K562 (cell line): ENCODE measurements at regions not wholly inside any gene's neighbourhood (a gene's known extent, or its start where the extent isn't known, plus 50 kb on each side); places are given as distances from the start of the nearest gene placed in this dataset.

ENCODE experiments used
- ATF1 ChIP-seq, 2 experiments: fragments of 450-650 bp in 1 of 2; IDR thresholded peaks; 2 replicates each; pipeline ENCODE4 v1.6.1; 2016; ENCODE audit warnings: missing compliant biosample characterization in 1 of 2, missing genetic modification characterization in 1 of 2
- HDGF ChIP-seq: fragments of 450-650 bp; IDR thresholded peaks from 2 replicates; pipeline ENCODE4 v1.6.1; 2016
- NFIC ChIP-seq: fragments of 450-650 bp; IDR thresholded peaks from 2 replicates; pipeline ENCODE4 v1.6.1; 2017; ENCODE audit warnings: mild to moderate bottlenecking, inconsistent platforms
- POLR2A ChIP-seq: fragments of 450-650 bp; conservative IDR thresholded peaks from 2 replicates; pipeline ENCODE4 v1.6.1; 2016
- ZBTB12 ChIP-seq: fragments of 250-450 bp; sonication (Bioruptor Pico); IDR thresholded peaks from 2 replicates; pipeline ENCODE4 v1.4.0; 2020
- ZNF561 ChIP-seq: fragments of 450-650 bp; formaldehyde crosslinking; conservative IDR thresholded peaks from 2 replicates; pipeline ENCODE4 v1.4.0; 2020; ENCODE audit warnings: mild to moderate bottlenecking, moderate library complexity
- ZNF592 ChIP-seq: fragments of 450-650 bp; IDR thresholded peaks from 2 replicates; pipeline ENCODE4 v1.6.1; 2017; ENCODE audit warnings: antibody characterized with exemption, mild to moderate bottlenecking
- TF ChIP-seq, protein P1 (sequence below), 3 experiments: IDR thresholded peaks in 2 of 3; conservative IDR thresholded peaks in 1 of 3; 2 replicates each; pipeline ENCODE4 v1.5.1; 2011 to 2012; ENCODE audit warnings: low read length in 3 of 3, mild to moderate bottlenecking in 3 of 3, control low read depth in 2 of 3, improper control_type of control experiment in 1 of 3, inconsistent platforms in 1 of 3, low read depth in 1 of 3, mixed read lengths in 1 of 3, moderate library complexity in 1 of 3; ENCODE audit not compliant: insufficient read depth in 2 of 3
- TF ChIP-seq, protein P2 (sequence below): fragments of 250-450 bp; sonication (Bioruptor Pico); IDR thresholded peaks from 2 replicates; pipeline ENCODE4 v1.8.0; 2022; ENCODE audit warnings: moderate library complexity, mild to moderate bottlenecking, inconsistent platforms
- TF ChIP-seq, protein P3 (sequence below), 2 experiments: fragments of 450-650 bp in 1 of 2; sonication (generic) in 1 of 2; formaldehyde crosslinking in 1 of 2; IDR thresholded peaks; 2 replicates each; pipeline versions ENCODE4 v1.7.1 to v1.9.0; 2016 to 2022; ENCODE audit warnings: inconsistent platforms in 1 of 2, mild to moderate bottlenecking in 1 of 2, missing genetic modification reagents in 1 of 2

DNA sequence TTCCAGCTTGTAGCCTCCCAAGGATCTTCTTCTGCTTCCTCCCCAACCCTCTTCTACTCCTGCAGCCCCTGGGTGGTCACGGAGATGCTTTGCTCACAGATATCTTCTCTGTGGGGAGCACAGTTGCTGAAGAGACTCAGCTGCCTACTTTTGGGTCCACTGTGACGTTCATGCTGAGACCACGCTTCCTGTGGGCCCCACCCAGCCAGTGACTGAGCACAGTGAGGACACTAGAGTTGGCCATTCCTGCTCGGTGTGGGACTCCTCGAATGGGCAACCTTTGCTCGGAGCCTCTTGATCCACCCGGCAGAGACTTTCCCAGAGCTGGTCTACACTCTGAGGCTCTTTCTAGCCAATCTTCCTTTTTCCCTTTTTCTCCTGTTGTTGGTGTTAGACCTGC lies 73.9 kb downstream of the ADRA2A start:
- TF ChIP-seq, protein P1, sequence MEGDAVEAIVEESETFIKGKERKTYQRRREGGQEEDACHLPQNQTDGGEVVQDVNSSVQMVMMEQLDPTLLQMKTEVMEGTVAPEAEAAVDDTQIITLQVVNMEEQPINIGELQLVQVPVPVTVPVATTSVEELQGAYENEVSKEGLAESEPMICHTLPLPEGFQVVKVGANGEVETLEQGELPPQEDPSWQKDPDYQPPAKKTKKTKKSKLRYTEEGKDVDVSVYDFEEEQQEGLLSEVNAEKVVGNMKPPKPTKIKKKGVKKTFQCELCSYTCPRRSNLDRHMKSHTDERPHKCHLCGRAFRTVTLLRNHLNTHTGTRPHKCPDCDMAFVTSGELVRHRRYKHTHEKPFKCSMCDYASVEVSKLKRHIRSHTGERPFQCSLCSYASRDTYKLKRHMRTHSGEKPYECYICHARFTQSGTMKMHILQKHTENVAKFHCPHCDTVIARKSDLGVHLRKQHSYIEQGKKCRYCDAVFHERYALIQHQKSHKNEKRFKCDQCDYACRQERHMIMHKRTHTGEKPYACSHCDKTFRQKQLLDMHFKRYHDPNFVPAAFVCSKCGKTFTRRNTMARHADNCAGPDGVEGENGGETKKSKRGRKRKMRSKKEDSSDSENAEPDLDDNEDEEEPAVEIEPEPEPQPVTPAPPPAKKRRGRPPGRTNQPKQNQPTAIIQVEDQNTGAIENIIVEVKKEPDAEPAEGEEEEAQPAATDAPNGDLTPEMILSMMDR (IDR thresholded peaks at IDR 0.05 in 2 of 3, conservative IDR thresholded peaks at IDR 0.05 in 1 of 3; ENCODE audit: insufficient read depth in 2 of 3, low read depth in 1 of 3, low read length in 3 of 3) = no peak
- TF ChIP-seq, protein P2, sequence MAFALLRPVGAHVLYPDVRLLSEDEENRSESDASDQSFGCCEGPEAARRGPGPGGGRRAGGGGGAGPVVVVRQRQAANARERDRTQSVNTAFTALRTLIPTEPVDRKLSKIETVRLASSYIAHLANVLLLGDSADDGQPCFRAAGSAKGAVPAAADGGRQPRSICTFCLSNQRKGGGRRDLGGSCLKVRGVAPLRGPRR (CRISPR knock-in tag) = no peak
- TF ChIP-seq ZBTB12 (CRISPR knock-in tag) = no peak
- no peak for TF ChIP-seq ZNF561 (CRISPR knock-in tag)
- TF ChIP-seq NFIC = no peak
- TF ChIP-seq ZNF592 = no peak
- TF ChIP-seq HDGF = no peak
- no peak for TF ChIP-seq ATF1 (CRISPR knock-in tag; IDR thresholded peaks at IDR 0.05)
- TF ChIP-seq ATF1 (tag; IDR thresholded peaks at IDR 0.05) = no peak
- TF ChIP-seq, protein P3, sequence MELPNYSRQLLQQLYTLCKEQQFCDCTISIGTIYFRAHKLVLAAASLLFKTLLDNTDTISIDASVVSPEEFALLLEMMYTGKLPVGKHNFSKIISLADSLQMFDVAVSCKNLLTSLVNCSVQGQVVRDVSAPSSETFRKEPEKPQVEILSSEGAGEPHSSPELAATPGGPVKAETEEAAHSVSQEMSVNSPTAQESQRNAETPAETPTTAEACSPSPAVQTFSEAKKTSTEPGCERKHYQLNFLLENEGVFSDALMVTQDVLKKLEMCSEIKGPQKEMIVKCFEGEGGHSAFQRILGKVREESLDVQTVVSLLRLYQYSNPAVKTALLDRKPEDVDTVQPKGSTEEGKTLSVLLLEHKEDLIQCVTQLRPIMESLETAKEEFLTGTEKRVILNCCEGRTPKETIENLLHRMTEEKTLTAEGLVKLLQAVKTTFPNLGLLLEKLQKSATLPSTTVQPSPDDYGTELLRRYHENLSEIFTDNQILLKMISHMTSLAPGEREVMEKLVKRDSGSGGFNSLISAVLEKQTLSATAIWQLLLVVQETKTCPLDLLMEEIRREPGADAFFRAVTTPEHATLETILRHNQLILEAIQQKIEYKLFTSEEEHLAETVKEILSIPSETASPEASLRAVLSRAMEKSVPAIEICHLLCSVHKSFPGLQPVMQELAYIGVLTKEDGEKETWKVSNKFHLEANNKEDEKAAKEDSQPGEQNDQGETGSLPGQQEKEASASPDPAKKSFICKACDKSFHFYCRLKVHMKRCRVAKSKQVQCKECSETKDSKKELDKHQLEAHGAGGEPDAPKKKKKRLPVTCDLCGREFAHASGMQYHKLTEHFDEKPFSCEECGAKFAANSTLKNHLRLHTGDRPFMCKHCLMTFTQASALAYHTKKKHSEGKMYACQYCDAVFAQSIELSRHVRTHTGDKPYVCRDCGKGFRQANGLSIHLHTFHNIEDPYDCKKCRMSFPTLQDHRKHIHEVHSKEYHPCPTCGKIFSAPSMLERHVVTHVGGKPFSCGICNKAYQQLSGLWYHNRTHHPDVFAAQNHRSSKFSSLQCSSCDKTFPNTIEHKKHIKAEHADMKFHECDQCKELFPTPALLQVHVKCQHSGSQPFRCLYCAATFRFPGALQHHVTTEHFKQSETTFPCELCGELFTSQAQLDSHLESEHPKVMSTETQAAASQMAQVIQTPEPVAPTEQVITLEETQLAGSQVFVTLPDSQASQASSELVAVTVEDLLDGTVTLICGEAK (IDR thresholded peaks at IDR 0.05) = no peak
- TF ChIP-seq, protein P3 (CRISPR knock-in tag; IDR thresholded peaks at IDR 0.05) = no peak
- TF ChIP-seq POLR2A = no peak
